Upper lobe of left lung (tissue), 4 donors: ENCODE measurements at regions not wholly inside any gene's neighbourhood (a gene's known extent, or its start where the extent isn't known, plus 50 kb on each side); places are given as distances from the start of the nearest gene placed in this dataset.

Experiments used
- EP300 ChIP-seq, 4 donors: sonication (generic); formaldehyde crosslinking; IDR thresholded peaks; one replicate each; pipeline ENCODE4 v1.5.1; 2017; ENCODE audit warnings: antibody characterized with exemption in 4 of 4, control low read depth in 2 of 4
- POLR2A ChIP-seq, 4 donors: fragments of 450-650 bp; IDR thresholded peaks; one replicate each; pipeline ENCODE4 v1.5.1; 2016 to 2017; ENCODE audit warnings: antibody characterized with exemption in 4 of 4, mild to moderate bottlenecking in 2 of 4

DNA sequence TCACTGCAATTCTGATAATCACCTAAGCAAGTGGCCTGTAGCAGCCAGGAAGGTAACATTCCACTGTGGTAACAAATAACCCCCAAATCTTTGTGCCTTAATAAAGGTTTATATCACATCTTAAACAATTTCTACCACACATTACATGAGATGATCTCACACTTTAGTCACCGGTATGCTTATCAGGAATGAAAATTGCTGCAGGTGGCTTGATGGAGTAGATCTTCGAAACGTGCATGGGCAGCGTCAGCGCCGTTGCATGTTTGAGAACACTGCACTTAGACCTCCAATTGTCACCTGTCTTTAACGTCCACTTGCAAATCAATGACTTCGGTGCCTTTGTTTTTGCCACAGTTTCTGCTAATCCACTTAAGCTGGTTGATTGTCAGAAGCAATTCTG is 477.4 kb downstream of the VRK1 start:
- TF ChIP-seq EP300 (IDR thresholded peaks at IDR 0.05) (no peak), POLR2A (IDR thresholded peaks at IDR 0.05) (no peak)
